Activated CD4-positive, alpha-beta T cell treated with anti-CD3 and anti-CD28 coated beads for 24 hours (primary cell): ENCODE measurements at regions not wholly inside any gene's neighbourhood (a gene's known extent, or its start where the extent isn't known, plus 50 kb on each side); places are given as distances from the start of the nearest gene placed in this dataset.

Experiments used
- DNase-seq, 2 donors: peaks; one replicate each; pipeline ENCODE4 v3.0.0-alpha.2; 2020; ENCODE audit warnings: low read depth in 2 of 2

- no peak for DNase-seq
These were observed 72.9 kb upstream of the SMIM36 start for GRCh38 chr17:55584055-55584685.

DNA sequence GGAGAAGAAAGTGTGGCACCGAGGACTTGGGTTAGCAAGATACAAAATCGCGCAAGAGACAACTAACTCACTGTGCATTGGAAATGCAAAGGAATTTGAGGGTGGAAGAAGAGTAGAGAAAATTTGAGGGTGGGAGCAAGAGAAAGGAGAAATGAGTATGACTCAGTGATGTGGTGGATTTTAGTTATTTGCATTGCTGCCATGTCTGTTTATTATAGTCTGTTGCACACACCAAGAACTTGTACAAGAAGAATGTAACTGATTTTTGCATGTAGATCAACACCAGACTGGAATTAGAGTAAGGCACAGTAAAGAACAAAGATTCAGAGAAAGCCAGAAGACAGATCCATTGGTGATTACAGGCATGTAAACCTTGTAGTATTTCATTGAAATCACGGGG lies 71.6 kb upstream of the SMIM36 start:
- DNase-seq, result no peak

DNA sequence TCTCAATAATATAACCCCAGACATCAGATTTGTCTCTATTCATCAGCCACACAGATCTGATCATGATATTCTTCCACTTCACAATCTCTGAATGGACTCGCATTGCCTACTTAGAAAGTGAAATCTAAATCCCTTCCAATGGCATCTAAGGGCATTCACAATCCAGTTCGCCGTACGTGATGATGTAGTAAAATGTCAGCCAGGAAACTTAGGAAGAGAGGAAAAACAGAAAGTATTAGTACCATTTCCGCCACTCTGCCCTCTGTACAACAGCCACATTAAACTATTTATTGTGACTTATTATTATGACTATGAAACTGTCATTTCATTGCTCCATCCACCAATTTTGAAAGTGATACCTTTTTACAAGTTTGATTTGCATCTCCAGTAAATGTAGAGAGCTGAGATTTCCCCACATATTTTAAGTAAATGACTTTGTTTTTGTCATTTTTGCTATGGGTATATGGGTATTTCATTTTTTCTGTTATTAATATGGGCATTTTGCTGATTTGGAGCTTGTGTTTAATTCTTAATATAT lies 69.4 kb upstream of the SMIM36 start:
- no peak for DNase-seq

- no peak for DNase-seq
These were observed 66.4 kb upstream of the SMIM36 start for GRCh38 chr17:55577687-55578086.

DNA sequence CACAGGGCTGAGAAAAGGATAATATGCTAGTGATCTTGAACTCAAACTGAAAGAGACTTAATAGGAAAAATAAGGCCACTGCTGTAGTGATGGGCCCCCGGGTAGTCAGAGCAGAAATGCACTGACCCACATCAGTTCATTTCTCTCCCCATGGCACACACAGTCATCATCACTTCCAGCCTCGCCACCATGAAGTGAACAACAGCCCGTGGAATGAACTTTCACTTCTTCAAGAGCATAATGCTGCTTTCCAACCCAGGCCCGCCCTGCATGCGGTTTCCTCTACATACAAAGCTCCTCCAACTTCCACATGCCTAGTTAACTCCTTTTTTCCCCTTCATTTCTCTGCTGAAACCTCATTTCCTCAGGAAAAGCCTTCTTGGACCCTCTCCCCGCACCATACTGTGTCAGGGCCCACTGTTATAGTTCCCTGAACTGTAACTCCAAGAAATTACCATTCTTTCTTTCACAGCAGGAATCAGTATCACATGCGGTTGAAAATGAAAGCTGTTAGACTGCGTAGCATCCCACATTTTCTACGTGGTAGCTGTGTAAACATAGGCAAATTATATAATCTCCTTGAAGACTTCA lies 65.8 kb upstream of the SMIM36 start:
- peak in 1 of 2 donors; percentile 44 for DNase-seq

- no peak for DNase-seq
These were observed 65.2 kb upstream of the SMIM36 start for GRCh38 chr17:55576237-55576995.

GRCh38 chr17:55575058-55575636 lies 63.9 kb upstream of the SMIM36 start:
- DNase-seq, result no peak

DNA sequence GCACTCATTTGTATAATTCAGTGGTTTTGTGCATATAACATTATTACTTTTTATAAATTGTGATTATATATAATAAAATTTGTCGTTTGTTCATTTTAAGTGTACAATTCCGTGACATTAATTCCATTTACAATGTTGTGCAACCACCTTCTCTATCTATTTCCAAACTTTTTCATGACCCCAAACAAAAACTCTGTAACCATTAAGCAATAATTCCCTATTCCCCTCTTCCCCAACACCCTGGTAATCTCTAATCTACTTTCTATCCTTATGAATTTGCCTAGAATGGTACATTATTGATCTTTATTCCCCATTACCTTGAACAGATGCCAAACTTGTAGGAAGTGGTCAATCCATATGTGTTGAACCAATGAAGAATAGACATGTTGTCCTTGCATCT lies 61.3 kb upstream of the SMIM36 start:
- no peak for DNase-seq

DNA sequence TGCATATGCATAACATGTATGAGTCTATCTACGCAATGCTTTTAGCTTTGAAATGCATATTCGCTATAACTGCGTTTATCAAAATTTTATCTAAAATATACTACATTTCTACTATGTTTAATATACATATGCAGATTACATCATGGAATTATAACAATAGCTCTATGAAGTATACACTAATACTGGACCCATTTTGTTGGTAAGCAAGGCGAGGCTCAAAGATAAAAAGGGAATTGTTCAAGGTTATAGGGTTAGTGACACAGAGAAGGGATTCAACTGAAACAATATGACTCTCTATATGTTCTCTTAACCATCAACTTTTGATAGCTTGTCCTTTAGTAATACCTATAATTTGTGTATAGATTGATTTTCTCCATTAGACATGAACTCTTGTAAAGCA lies 60.9 kb upstream of the SMIM36 start:
- no peak for DNase-seq

DNA sequence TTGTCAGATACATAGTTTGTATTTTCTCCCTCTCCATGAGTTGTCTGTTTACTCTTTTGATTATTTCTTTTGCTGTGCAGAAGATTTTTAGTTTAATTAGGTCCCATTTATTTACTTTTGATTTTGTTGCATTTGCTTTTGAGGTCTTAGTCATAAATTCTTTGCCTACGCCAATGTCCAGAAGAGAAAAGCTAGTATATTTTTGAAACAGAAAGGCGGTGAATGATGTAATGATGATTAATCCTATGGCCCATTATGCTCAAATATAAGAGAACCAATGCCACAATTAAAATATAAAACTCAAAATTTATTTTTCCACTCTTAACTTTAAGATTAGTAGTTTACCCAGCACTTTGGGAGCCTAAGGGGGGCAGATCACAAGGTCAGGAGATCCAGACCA lies 59.8 kb upstream of the SMIM36 start:
- no peak for DNase-seq

DNA sequence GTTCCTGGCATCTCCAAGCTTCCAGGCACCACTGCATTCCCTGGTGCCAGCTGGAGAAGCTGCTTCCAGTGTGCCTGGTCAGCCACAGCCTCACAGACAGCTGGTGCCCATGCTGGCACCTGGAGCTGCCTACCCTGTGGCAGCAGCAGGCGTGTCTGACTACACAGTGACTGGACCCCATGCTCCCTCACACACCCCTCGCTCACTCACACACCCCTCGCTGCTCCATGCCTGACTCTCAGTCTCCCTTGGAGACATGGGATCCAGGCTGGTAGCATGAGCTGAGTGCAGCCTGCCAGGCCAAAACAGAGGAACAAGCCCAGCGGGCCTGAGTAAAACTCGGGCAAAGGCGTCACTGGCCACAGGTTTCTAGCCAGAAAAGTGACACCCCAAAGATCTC lies 59.1 kb upstream of the SMIM36 start:
- no peak for DNase-seq

- no peak for DNase-seq
These were observed 56.3 kb upstream of the SMIM36 start for GRCh38 chr17:55567240-55568214.

GRCh38 chr17:55564081-55564480 lies 52.8 kb upstream of the SMIM36 start:
- no peak for DNase-seq

GRCh38 chr17:55563363-55563762 lies 52.1 kb upstream of the SMIM36 start:
- no peak for DNase-seq

GRCh38 chr17:55561973-55562495 lies 50.8 kb upstream of the SMIM36 start:
- no peak for DNase-seq

- no peak for DNase-seq
These were observed 50.2 kb upstream of the SMIM36 start for GRCh38 chr17:55561316-55561972.
